ENCODE measurements at regions not wholly inside any gene's neighbourhood (a gene's known extent, or its start where the extent isn't known, plus 50 kb on each side); places are given as distances from the start of the nearest gene placed in this dataset.
"Not testable (repeated sequence)": the region's sequence is repeated elsewhere in the genome, so short reads cannot be mapped to it uniquely, and the experiment has no call there.

- ATAC-seq (no peak), DNase-seq (no peak)
- H3K9me3 Mint-ChIP-seq (ENCODE audit: low read depth) = peaks cover 2% of the 10 kb centered on the region
- no peaks in the 10 kb centered on the region for H3K27me3 Mint-ChIP-seq
- CTCF ChIA-PET = no interaction called here
- H3K27ac Mint-ChIP-seq = no peak overlapping the region
- no peaks in the 10 kb centered on the region for H3K4me1 Mint-ChIP-seq
- no peaks in the 10 kb centered on the region for H3K36me3 Mint-ChIP-seq
- H3K4me3 Mint-ChIP-seq = no peak overlapping the region
Observed at GRCh38 chr12:97659117-97659880, 196.7 kb downstream of the RMST start.

GRCh38 chr12:97666263-97666662, 203.7 kb downstream of the RMST start:
- Mint-ChIP-seq H3K27me3 (no peaks in the 10 kb centered on the region), H3K36me3 (no peaks in the 10 kb centered on the region), H3K4me1 (no peaks in the 10 kb centered on the region), H3K9me3 (ENCODE audit: low read depth) (peaks cover 5% of the 10 kb centered on the region), H3K27ac (no peak overlapping the region), H3K4me3 (no peak overlapping the region)
- ATAC-seq = no peak
- no peak for DNase-seq
- CTCF ChIA-PET = no interaction called here

GRCh38 chr12:97672870-97673269, 210.3 kb downstream of the RMST start:
- Mint-ChIP-seq H3K4me3 (no peak overlapping the region), H3K27me3 (no peaks in the 10 kb centered on the region)

GRCh38 chr12:97680751-97681150, 218.1 kb downstream of the RMST start:
- CTCF ChIA-PET = no interaction called here
- Mint-ChIP-seq H3K4me3 (no peak overlapping the region), H3K27ac (no peak overlapping the region), H3K36me3 (no peaks in the 10 kb centered on the region), H3K27me3 (no peaks in the 10 kb centered on the region), H3K4me1 (no peaks in the 10 kb centered on the region), H3K9me3 (ENCODE audit: low read depth) (peaks cover 6% of the 10 kb centered on the region)
- no peak for ATAC-seq
- DNase-seq = no peak

More at GRCh38 chr12:97672870-97673269, 210.3 kb downstream of the RMST start:
- peaks cover 6% of the 10 kb centered on the region for H3K9me3 Mint-ChIP-seq (ENCODE audit: low read depth)
- H3K27ac Mint-ChIP-seq = no peak overlapping the region
- H3K36me3 Mint-ChIP-seq = no peaks in the 10 kb centered on the region
- CTCF ChIA-PET = no interaction called here
- no peak for ATAC-seq
- DNase-seq = no peak
- no peaks in the 10 kb centered on the region for H3K4me1 Mint-ChIP-seq

GRCh38 chr12:97681612-97682504, 219.3 kb downstream of the RMST start:
- Mint-ChIP-seq H3K27ac (no peak overlapping the region), H3K4me3 (no peak overlapping the region), H3K36me3 (no peaks in the 10 kb centered on the region), H3K4me1 (no peaks in the 10 kb centered on the region), H3K9me3 (ENCODE audit: low read depth) (peaks cover 4% of the 10 kb centered on the region), H3K27me3 (no peaks in the 10 kb centered on the region)
- no peak for ATAC-seq
- CTCF ChIA-PET = no interaction called here
- no peak for DNase-seq

GRCh38 chr12:97685360-97685759, 222.8 kb downstream of the RMST start:
- Mint-ChIP-seq H3K4me1 (no peaks in the 10 kb centered on the region), H3K4me3 (no peak overlapping the region), H3K9me3 (ENCODE audit: low read depth) (peaks cover 4% of the 10 kb centered on the region), H3K27me3 (no peaks in the 10 kb centered on the region), H3K36me3 (no peaks in the 10 kb centered on the region), H3K27ac (no peak overlapping the region)
- ATAC-seq (no peak), DNase-seq (no peak)
- CTCF ChIA-PET = no interaction called here

- Mint-ChIP-seq H3K36me3 (no peaks in the 10 kb centered on the region), H3K4me1 (no peaks in the 10 kb centered on the region), H3K9me3 (ENCODE audit: low read depth) (peaks cover 5% of the 10 kb centered on the region), H3K27ac (no peak overlapping the region), H3K27me3 (no peaks in the 10 kb centered on the region), H3K4me3 (no peak overlapping the region)
- CTCF ChIA-PET = no interaction called here
- DNase-seq (no peak), ATAC-seq (no peak)
Observed at GRCh38 chr12:97701901-97702300, 239.3 kb downstream of the RMST start.

GRCh38 chr12:97711392-97711791, 248.8 kb downstream of the RMST start:
- Mint-ChIP-seq H3K4me3 (no peak overlapping the region), H3K4me1 (no peaks in the 10 kb centered on the region), H3K9me3 (ENCODE audit: low read depth) (no peaks in the 10 kb centered on the region), H3K27ac (no peak overlapping the region), H3K36me3 (no peaks in the 10 kb centered on the region), H3K27me3 (no peaks in the 10 kb centered on the region)
- CTCF ChIA-PET = no interaction called here
- ATAC-seq (no peak), DNase-seq (no peak)

GRCh38 chr12:97713270-97713669, 250.7 kb downstream of the RMST start:
- no peaks in the 10 kb centered on the region for H3K27me3 Mint-ChIP-seq
- H3K9me3 Mint-ChIP-seq (ENCODE audit: low read depth) = no peaks in the 10 kb centered on the region
- H3K27ac Mint-ChIP-seq = no peak overlapping the region
- CTCF ChIA-PET = no interaction called here
- ATAC-seq (no peak), DNase-seq (no peak)
- no peaks in the 10 kb centered on the region for H3K4me1 Mint-ChIP-seq
- no peak overlapping the region for H3K4me3 Mint-ChIP-seq
- H3K36me3 Mint-ChIP-seq = no peaks in the 10 kb centered on the region

- H3K27me3 Mint-ChIP-seq = no peaks in the 10 kb centered on the region
- no peak for ATAC-seq
- no peak overlapping the region for H3K4me3 Mint-ChIP-seq
- H3K4me1 Mint-ChIP-seq = no peaks in the 10 kb centered on the region
- H3K9me3 Mint-ChIP-seq (ENCODE audit: low read depth) = no peaks in the 10 kb centered on the region
- CTCF ChIA-PET = no interaction called here
- no peak for DNase-seq
- no peaks in the 10 kb centered on the region for H3K36me3 Mint-ChIP-seq
- H3K27ac Mint-ChIP-seq = no peak overlapping the region
Observed at GRCh38 chr12:97714107-97714563, 251.5 kb downstream of the RMST start.

GRCh38 chr12:97716356-97716755, 253.8 kb downstream of the RMST start:
- Mint-ChIP-seq H3K36me3 (no peaks in the 10 kb centered on the region), H3K4me3 (no peak overlapping the region), H3K27me3 (no peaks in the 10 kb centered on the region), H3K4me1 (no peaks in the 10 kb centered on the region), H3K9me3 (ENCODE audit: low read depth) (peaks cover 3% of the 10 kb centered on the region), H3K27ac (no peak overlapping the region)
- CTCF ChIA-PET = no interaction called here
- ATAC-seq = no peak
- no peak for DNase-seq

- ATAC-seq; CTCF ChIA-PET; DNase-seq; H3K4me1 Mint-ChIP-seq; H3K9me3 Mint-ChIP-seq (ENCODE audit: low read depth); H3K36me3 Mint-ChIP-seq; H3K27ac Mint-ChIP-seq; H3K27me3 Mint-ChIP-seq; H3K4me3 Mint-ChIP-seq: not testable (repeated sequence)
Observed at GRCh38 chr12:97723801-97724200, 261.2 kb downstream of the RMST start.

- CTCF ChIA-PET = no interaction called here
- H3K36me3 Mint-ChIP-seq = no peaks in the 10 kb centered on the region
- no peak overlapping the region for H3K27ac Mint-ChIP-seq
- no peaks in the 10 kb centered on the region for H3K9me3 Mint-ChIP-seq (ENCODE audit: low read depth)
- no peak overlapping the region for H3K4me3 Mint-ChIP-seq
- DNase-seq (no peak), ATAC-seq (no peak)
- H3K4me1 Mint-ChIP-seq = no peaks in the 10 kb centered on the region
- no peaks in the 10 kb centered on the region for H3K27me3 Mint-ChIP-seq
Observed at GRCh38 chr12:97745406-97746101, 282.9 kb downstream of the RMST start.
